Gastroesophageal sphincter (tissue), 4 donors: ENCODE measurements at regions not wholly inside any gene's neighbourhood (a gene's known extent, or its start where the extent isn't known, plus 50 kb on each side); places are given as distances from the start of the nearest gene placed in this dataset.

Experiments used
- ATAC-seq: fragments of 150-250 bp; one replicate; pipeline ENCODE4 v1.9.1; 2016; ENCODE audit warnings: mild to moderate bottlenecking, moderate library complexity
- H3K27ac ChIP-seq, 4 donors: fragments of 200-600 bp; sonication (generic) in 3 of 4; 1 replicate in 3 of 4; 2 replicates in 1 of 4; pipeline ENCODE4 v1.5.1; 2016 to 2019
- H3K27me3 ChIP-seq: fragments of 200-600 bp; sonication (generic); one replicate; pipeline ENCODE4 v1.5.1; 2019
- H3K36me3 ChIP-seq, 2 donors: fragments of 200-600 bp; sonication (generic); one replicate each; pipeline ENCODE4 v1.5.1; 2019; ENCODE audit warnings: control low read depth in 1 of 2
- H3K4me1 ChIP-seq, 3 donors: fragments of 200-600 bp; sonication (generic); 1 replicate in 2 of 3; 2 replicates in 1 of 3; pipeline ENCODE4 v1.5.1; 2016 to 2019; ENCODE audit warnings: control low read depth in 2 of 3
- H3K4me3 ChIP-seq, 2 donors: fragments of 200-600 bp; sonication (generic); one replicate each; pipeline ENCODE4 v1.5.1; 2019; ENCODE audit warnings: mild to moderate bottlenecking in 1 of 2, moderate library complexity in 1 of 2
- H3K9me3 ChIP-seq, 3 donors: fragments of 200-600 bp; sonication (generic); one replicate each; pipeline ENCODE4 v1.5.1; 2017 to 2019; ENCODE audit warnings: control low read depth in 2 of 3
- EP300 ChIP-seq: sonication (generic); formaldehyde crosslinking; IDR thresholded peaks from one replicate; pipeline ENCODE4 v1.6.1; 2017; ENCODE audit warnings: antibody characterized with exemption, mild to moderate bottlenecking
- POLR2A ChIP-seq, 2 donors: fragments of 450-650 bp; IDR thresholded peaks; one replicate each; pipeline ENCODE4 v1.6.1; 2017; ENCODE audit warnings: antibody characterized with exemption in 2 of 2, mild to moderate bottlenecking in 2 of 2, moderate library complexity in 1 of 2
- POLR2AphosphoS5 ChIP-seq: sonication (generic); formaldehyde crosslinking; IDR thresholded peaks from one replicate; pipeline ENCODE4 v1.6.1; 2017; ENCODE audit warnings: antibody characterized with exemption
- WGBS, 2 donors: methylation state at CpG; one replicate each; pipeline ENCODE4 v1.1.5; 2018; ENCODE audit warnings: low coverage in 1 of 2; 5-methylcytosine and 5-hydroxymethylcytosine counted together
- TF ChIP-seq, protein P1 (sequence below), 4 experiments: fragments of 200-600 bp in 2 of 4; fragments of 450-650 bp in 2 of 4; sonication (generic) in 1 of 4; IDR thresholded peaks; one replicate each; pipeline ENCODE4 v1.5.1; 2017 to 2019; ENCODE audit warnings: antibody characterized with exemption in 4 of 4, mild to moderate bottlenecking in 2 of 4, moderate library complexity in 2 of 4

DNA sequence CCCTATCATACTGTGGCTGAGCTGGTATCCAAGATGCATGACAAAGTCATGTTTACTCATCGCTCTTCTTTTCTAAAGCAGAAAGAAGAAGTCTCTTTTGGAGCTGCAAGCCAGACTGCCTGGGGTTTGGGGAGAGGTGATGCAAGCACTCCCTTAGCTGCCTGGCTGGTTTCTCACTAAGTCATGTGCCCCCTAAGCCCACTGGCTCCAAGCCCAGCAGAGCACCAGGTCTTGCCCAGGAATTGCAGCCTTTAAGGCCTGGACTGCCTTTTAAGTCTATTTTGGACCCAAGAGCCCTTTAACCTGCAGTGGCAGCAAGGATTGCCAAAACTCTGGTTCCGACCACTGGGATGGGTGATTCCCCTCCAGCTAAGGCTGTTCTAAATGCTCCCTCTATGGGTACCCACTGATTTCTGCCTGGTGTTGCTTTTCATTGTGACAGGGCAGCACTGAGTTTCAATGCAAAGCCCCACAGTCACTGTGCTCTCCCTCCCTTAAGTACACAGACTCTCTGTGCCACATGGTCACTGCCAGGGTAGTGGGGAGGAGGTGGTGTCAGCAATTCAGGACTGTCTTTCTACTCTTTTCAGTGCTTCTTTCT lies 548.6 kb downstream of the TLL1 start:
- no peaks in the 10 kb centered on the region for H3K27me3 ChIP-seq
- no peak overlapping the region for H3K4me3 ChIP-seq
- H3K36me3 ChIP-seq, result no peaks in the 10 kb centered on the region
- H3K27ac ChIP-seq, result no peak overlapping the region
- TF ChIP-seq EP300 (no peak), POLR2A (IDR thresholded peaks at IDR 0.05) (no peak), POLR2AphosphoS5 (no peak)
- TF ChIP-seq, protein P1, sequence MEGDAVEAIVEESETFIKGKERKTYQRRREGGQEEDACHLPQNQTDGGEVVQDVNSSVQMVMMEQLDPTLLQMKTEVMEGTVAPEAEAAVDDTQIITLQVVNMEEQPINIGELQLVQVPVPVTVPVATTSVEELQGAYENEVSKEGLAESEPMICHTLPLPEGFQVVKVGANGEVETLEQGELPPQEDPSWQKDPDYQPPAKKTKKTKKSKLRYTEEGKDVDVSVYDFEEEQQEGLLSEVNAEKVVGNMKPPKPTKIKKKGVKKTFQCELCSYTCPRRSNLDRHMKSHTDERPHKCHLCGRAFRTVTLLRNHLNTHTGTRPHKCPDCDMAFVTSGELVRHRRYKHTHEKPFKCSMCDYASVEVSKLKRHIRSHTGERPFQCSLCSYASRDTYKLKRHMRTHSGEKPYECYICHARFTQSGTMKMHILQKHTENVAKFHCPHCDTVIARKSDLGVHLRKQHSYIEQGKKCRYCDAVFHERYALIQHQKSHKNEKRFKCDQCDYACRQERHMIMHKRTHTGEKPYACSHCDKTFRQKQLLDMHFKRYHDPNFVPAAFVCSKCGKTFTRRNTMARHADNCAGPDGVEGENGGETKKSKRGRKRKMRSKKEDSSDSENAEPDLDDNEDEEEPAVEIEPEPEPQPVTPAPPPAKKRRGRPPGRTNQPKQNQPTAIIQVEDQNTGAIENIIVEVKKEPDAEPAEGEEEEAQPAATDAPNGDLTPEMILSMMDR (IDR thresholded peaks at IDR 0.05), result no peak
- 80 to 88% methylated on average over 1 of the region's 2 CpGs for WGBS, 2 donors
- H3K4me1 ChIP-seq, result no peaks in the 10 kb centered on the region
- H3K9me3 ChIP-seq, result peaks cover 0 to 8% (median 0%) of the 10 kb centered on the region in 3 donors
- no peak for ATAC-seq

DNA sequence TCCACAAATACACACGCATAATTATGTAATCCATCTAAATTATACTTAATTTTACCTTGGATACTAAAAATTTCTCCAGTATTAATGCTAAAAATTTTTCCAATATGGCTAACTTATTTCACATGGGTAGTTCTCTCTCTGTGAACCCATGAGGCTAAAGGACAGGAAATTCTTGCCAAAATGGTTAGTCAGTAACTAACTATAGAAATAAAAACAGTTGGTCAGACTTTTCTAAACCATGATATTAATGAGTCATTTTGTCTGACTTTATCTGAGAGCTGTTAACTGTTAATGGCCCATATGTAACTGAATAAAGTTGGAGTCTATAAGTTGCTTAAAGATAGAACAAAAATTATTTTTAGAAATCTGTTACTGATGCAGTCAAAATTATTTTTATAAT lies 549.4 kb downstream of the TLL1 start:
- H3K27ac ChIP-seq, result no peak overlapping the region
- no peak overlapping the region for H3K4me3 ChIP-seq
- H3K4me1 ChIP-seq, result no peaks in the 10 kb centered on the region
- 91 to 100% methylated on average over 1 of the region's 1 CpG for whole genome bisulfite sequencing, 2 donors
- H3K9me3 ChIP-seq, result peaks cover 0 to 8% (median 0%) of the 10 kb centered on the region in 3 donors
- H3K36me3 ChIP-seq, result no peaks in the 10 kb centered on the region
- ATAC-seq, result no peak
- H3K27me3 ChIP-seq, result no peaks in the 10 kb centered on the region
- TF ChIP-seq, protein P1 (IDR thresholded peaks at IDR 0.05), result no peak
- TF ChIP-seq EP300, result no peak
- TF ChIP-seq POLR2A (IDR thresholded peaks at IDR 0.05), result no peak
- TF ChIP-seq POLR2AphosphoS5, result no peak

DNA sequence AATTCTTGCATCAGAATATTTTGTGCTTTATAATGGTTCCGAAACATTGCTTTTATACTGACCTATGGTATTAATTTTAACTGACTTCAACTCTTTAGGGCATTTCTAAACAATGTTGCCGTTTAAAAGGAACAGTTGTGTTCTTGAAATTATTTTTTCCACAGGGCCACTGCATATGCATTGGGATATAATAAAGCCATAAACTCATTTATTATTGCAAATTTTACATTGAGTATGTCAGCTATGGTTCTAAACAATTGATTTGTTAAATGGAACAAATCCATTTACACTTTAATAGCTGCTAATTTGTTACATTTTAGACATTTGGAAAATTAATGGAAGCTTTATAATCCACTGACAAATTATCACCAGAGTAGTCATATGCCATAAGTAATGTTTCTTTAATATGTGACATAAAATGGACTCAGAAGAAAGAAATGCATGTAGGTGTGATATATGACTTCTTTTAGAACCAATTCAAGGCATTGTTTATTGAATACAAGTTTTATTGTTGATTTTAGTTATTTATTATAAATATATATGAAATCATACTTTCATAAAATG lies 553.3 kb downstream of the TLL1 start:
- no peak overlapping the region for H3K27ac ChIP-seq
- H3K4me1 ChIP-seq, result no peaks in the 10 kb centered on the region
- H3K36me3 ChIP-seq, result no peaks in the 10 kb centered on the region
- H3K9me3 ChIP-seq, result no peaks in the 10 kb centered on the region
- WGBS, 2 donors, result 65 to 71% methylated on average over 2 of the region's 2 CpGs
- no peak for ATAC-seq
- H3K4me3 ChIP-seq, result no peak overlapping the region
- TF ChIP-seq EP300, result no peak
- H3K27me3 ChIP-seq, result no peaks in the 10 kb centered on the region

DNA sequence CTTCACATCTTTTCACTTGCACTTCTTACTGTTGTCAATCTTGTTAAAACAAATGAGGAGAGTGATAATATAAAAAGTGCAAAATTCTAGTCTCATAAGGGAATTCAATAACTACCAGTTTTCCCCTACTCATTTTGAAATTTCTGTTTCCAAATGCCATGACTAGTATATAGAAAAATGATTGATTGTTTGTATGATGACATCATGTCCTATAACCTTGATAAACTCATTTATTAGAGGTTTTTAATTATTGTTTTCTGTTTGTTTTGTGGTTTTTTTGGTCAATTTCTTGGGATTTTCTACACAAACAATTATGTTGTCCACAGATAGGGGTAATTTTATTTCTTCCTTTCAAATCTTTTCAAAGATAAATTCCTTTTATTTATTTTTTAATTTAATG lies 559.1 kb downstream of the TLL1 start:
- no peaks in the 10 kb centered on the region for H3K27me3 ChIP-seq

DNA sequence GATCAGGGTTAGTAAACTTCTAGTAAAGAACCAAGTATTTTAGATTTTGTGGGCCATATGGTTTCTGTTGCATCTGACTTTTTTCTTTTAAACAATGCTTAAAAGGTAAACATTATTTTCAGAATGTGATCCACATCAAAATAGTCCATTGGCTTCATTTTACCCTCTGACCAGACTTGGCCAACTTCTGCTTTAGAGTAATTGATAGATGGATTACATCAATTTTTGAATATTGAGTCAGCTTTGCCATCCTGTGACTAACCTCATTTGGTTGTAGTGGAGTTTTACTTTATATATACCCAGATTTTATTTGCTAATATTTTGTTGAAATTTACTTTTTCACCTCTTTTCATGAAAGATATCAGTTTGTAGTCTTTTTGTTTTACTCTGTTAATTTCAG lies 559.8 kb downstream of the TLL1 start:
- no peaks in the 10 kb centered on the region for H3K27me3 ChIP-seq
- H3K4me1 ChIP-seq, result no peaks in the 10 kb centered on the region
- H3K9me3 ChIP-seq, result no peaks in the 10 kb centered on the region
- TF ChIP-seq, protein P1 (IDR thresholded peaks at IDR 0.05), result no peak
- no peak for TF ChIP-seq EP300
- no peak for TF ChIP-seq POLR2A (IDR thresholded peaks at IDR 0.05)
- TF ChIP-seq POLR2AphosphoS5, result no peak
- no peak for ATAC-seq
- no peak overlapping the region for H3K27ac ChIP-seq
- no peaks in the 10 kb centered on the region for H3K36me3 ChIP-seq
- no peak overlapping the region for H3K4me3 ChIP-seq

More for the DNA sequence above, 559.1 kb downstream of the TLL1 start:
- Histone ChIP-seq H3K9me3 (no peaks in the 10 kb centered on the region), H3K36me3 (no peaks in the 10 kb centered on the region), H3K4me1 (no peaks in the 10 kb centered on the region), H3K4me3 (no peak overlapping the region), H3K27ac (no peak overlapping the region)
- TF ChIP-seq POLR2A (IDR thresholded peaks at IDR 0.05), result no peak
- TF ChIP-seq EP300, result no peak
- TF ChIP-seq, protein P1 (IDR thresholded peaks at IDR 0.05), result no peak
- TF ChIP-seq POLR2AphosphoS5, result no peak
- no peak for ATAC-seq
